Endodermal cell (in vitro differentiated cells): ENCODE measurements at regions not wholly inside any gene's neighbourhood (a gene's known extent, or its start where the extent isn't known, plus 50 kb on each side); places are given as distances from the start of the nearest gene placed in this dataset.

Experiments
- DNase-seq: peaks from one replicate; pipeline ENCODE4 v3.0.0-alpha.2; 2017
- H3K27ac ChIP-seq: 2 replicates; pipeline ENCODE4 v1.5.1; 2013; ENCODE audit warnings: mild to moderate bottlenecking, low read depth, low read length, moderate library complexity
- H3K27me3 ChIP-seq: 2 replicates; pipeline ENCODE4 v1.6.1; 2013; ENCODE audit warnings: mild to moderate bottlenecking, low read length, moderate library complexity; ENCODE audit not compliant: insufficient read depth, control insufficient read depth, poor library complexity, severe bottlenecking
- H3K36me3 ChIP-seq: 2 replicates; pipeline ENCODE4 v1.7.0; 2013; ENCODE audit warnings: mild to moderate bottlenecking, low read length, moderate library complexity; ENCODE audit not compliant: control insufficient read depth, insufficient read depth
- H3K4me1 ChIP-seq: one replicate; pipeline ENCODE4 v1.7.0; 2013; ENCODE audit warnings: low read length; ENCODE audit not compliant: control insufficient read depth, insufficient read depth
- H3K4me3 ChIP-seq: 2 replicates; pipeline ENCODE4 v1.5.1; 2013; ENCODE audit warnings: mild to moderate bottlenecking, low read length, moderate library complexity
- H3K9ac ChIP-seq: 2 replicates; pipeline ENCODE4 v1.6.1; 2013; ENCODE audit warnings: mild to moderate bottlenecking, low read length, moderate library complexity; ENCODE audit not compliant: poor library complexity, severe bottlenecking; ENCODE audit errors: extremely low read depth
- H3K9me3 ChIP-seq: 2 replicates; pipeline ENCODE4 v1.6.1; 2013; ENCODE audit warnings: mild to moderate bottlenecking, low read length, moderate library complexity; ENCODE audit not compliant: control insufficient read depth
- H3K27ac Mint-ChIP-seq: 2 replicates; pipeline ENCODE4 v1.8.0; 2020; ENCODE audit warnings: mixed read lengths
- H3K27me3 Mint-ChIP-seq: 2 replicates; pipeline ENCODE4 v1.8.0; 2021; ENCODE audit warnings: mild to moderate bottlenecking, mixed read lengths; ENCODE audit not compliant: insufficient read depth
- H3K36me3 Mint-ChIP-seq: 2 replicates; pipeline ENCODE4 v1.8.0; 2020; ENCODE audit warnings: low read depth, mixed read lengths
- H3K4me1 Mint-ChIP-seq: 2 replicates; pipeline ENCODE4 v1.8.0; 2020; ENCODE audit warnings: mixed read lengths
- H3K4me3 Mint-ChIP-seq: 2 replicates; pipeline ENCODE4 v1.8.0; 2020; ENCODE audit warnings: mild to moderate bottlenecking, moderate library complexity, mixed read lengths
- H3K9me3 Mint-ChIP-seq: 2 replicates; pipeline ENCODE4 v1.8.0; 2020; ENCODE audit warnings: mild to moderate bottlenecking, mixed read lengths
- WGBS, 2 experiments: methylation state at CpG; one replicate each; pipeline versions ENCODE4 v1.1.5 to v1.1.7; 2013; ENCODE audit warnings: missing lambda C conversion rate in 2 of 2, mixed read lengths in 1 of 2; ENCODE audit not compliant: insufficient coverage in 1 of 2, insufficient read length in 1 of 2; 5-methylcytosine and 5-hydroxymethylcytosine counted together
- TF ChIP-seq, protein P1 (sequence below): fragments of 200-600 bp; sonication (generic); conservative IDR thresholded peaks from 2 replicates; pipeline ENCODE4 v1.5.0; 2021; ENCODE audit warnings: antibody characterized with exemption, mild to moderate bottlenecking

DNA sequence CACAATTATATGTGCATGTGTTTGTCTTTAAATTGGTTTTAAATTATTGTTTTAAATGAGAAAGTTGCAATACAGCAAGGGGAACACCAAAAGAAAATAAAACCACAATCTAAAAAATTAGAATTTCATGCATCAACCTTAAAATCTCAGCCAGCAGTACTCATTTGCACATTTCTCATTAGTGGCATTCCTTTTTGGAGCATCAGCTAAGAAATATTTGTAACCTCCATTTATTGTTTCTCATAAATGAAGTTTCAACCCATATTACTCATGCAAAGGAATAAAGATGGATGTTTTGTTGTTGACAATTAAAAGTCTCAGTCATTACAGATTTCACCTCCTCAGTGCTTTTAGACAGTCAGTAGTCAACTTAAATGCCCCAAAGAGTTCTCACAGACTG, 160.1 kb downstream of the TBX15 start:
- H3K4me3 Mint-ChIP-seq = no peak overlapping the region
- DNase-seq = no peak
- H3K27ac Mint-ChIP-seq = no peak overlapping the region
- H3K4me1 Mint-ChIP-seq = no peaks in the 10 kb centered on the region
- H3K4me1 ChIP-seq = no peaks in the 10 kb centered on the region
- H3K36me3 ChIP-seq = no peaks in the 10 kb centered on the region
- no peak overlapping the region for H3K9ac ChIP-seq
- H3K27me3 ChIP-seq = no peaks in the 10 kb centered on the region
- H3K27me3 Mint-ChIP-seq = no peaks in the 10 kb centered on the region
- H3K27ac ChIP-seq = no peak overlapping the region
- TF ChIP-seq, protein P1, sequence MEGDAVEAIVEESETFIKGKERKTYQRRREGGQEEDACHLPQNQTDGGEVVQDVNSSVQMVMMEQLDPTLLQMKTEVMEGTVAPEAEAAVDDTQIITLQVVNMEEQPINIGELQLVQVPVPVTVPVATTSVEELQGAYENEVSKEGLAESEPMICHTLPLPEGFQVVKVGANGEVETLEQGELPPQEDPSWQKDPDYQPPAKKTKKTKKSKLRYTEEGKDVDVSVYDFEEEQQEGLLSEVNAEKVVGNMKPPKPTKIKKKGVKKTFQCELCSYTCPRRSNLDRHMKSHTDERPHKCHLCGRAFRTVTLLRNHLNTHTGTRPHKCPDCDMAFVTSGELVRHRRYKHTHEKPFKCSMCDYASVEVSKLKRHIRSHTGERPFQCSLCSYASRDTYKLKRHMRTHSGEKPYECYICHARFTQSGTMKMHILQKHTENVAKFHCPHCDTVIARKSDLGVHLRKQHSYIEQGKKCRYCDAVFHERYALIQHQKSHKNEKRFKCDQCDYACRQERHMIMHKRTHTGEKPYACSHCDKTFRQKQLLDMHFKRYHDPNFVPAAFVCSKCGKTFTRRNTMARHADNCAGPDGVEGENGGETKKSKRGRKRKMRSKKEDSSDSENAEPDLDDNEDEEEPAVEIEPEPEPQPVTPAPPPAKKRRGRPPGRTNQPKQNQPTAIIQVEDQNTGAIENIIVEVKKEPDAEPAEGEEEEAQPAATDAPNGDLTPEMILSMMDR = no peak
- no peaks in the 10 kb centered on the region for H3K36me3 Mint-ChIP-seq
- no peak overlapping the region for H3K4me3 ChIP-seq
- peaks cover 10% of the 10 kb centered on the region for H3K9me3 ChIP-seq
- H3K9me3 Mint-ChIP-seq = peaks cover 22% of the 10 kb centered on the region

DNA sequence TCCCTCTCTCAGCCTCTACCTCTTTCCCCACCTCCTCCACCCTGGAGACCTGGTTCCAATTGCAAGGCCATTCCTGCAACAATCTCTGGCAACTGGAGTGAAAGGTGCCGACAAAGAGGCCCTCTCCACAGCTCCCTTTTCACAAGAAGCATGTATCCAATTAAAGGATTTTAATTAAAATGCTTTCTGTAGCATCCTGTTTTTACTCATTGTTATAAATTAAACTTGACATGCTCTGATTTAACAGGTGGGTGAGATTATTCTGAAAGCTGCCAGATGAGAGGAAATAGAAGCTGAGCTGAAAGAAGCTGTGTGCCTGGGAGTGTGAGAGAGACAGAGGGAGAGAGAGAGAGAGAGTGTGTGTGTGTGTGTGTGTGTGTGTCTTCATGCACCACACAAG, 160.5 kb downstream of the TBX15 start:
- Histone ChIP-seq H3K27ac (no peak overlapping the region), H3K27me3 (no peaks in the 10 kb centered on the region), H3K9me3 (peaks cover 10% of the 10 kb centered on the region), H3K4me1 (no peaks in the 10 kb centered on the region), H3K9ac (no peak overlapping the region), H3K4me3 (no peak overlapping the region), H3K36me3 (no peaks in the 10 kb centered on the region)
- H3K4me3 Mint-ChIP-seq = no peak overlapping the region
- no peak overlapping the region for H3K27ac Mint-ChIP-seq
- TF ChIP-seq, protein P1 = no peak
- H3K27me3 Mint-ChIP-seq = no peaks in the 10 kb centered on the region
- H3K36me3 Mint-ChIP-seq = no peaks in the 10 kb centered on the region
- 88% methylated on average over 1 of the region's 1 CpG; no CpG with 5 or more reads in 1 of the 2 experiments for WGBS, 2 experiments
- H3K9me3 Mint-ChIP-seq = peaks cover 21% of the 10 kb centered on the region
- DNase-seq = no peak
- H3K4me1 Mint-ChIP-seq = no peaks in the 10 kb centered on the region

DNA sequence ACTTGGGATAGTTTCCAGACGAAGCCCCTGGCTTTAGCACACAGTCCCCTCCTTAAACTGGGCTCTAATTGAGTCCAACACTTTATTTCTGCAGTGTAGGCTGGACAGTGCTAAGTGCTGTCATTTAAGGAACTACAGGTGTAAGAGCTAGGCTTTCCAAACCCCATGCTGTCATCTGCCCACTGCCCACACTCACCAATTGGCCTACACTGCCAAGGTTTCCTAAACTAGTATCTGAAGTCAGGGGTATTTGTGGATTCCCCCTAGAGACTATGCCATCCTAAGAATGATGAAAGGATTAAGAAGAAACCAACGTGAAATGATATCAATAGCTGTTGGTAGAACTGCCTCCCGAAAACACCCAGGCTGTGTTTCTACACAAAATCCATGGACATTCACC, 160.9 kb downstream of the TBX15 start:
- H3K27me3 ChIP-seq = no peaks in the 10 kb centered on the region
- TF ChIP-seq, protein P1 = no peak
- no peak for DNase-seq
- no peak overlapping the region for H3K27ac ChIP-seq
- H3K36me3 ChIP-seq = no peaks in the 10 kb centered on the region
- H3K9ac ChIP-seq = no peak overlapping the region
- no peaks in the 10 kb centered on the region for H3K4me1 ChIP-seq
- H3K36me3 Mint-ChIP-seq = no peaks in the 10 kb centered on the region
- H3K9me3 Mint-ChIP-seq = peaks cover 17% of the 10 kb centered on the region
- H3K9me3 ChIP-seq = peaks cover 10% of the 10 kb centered on the region
- H3K4me3 Mint-ChIP-seq = no peak overlapping the region
- H3K27ac Mint-ChIP-seq = no peak overlapping the region
- WGBS, 2 experiments = 89 to 100% methylated on average over 1 to 3 of the region's 3 CpGs
- no peaks in the 10 kb centered on the region for H3K4me1 Mint-ChIP-seq
- H3K27me3 Mint-ChIP-seq = no peaks in the 10 kb centered on the region
- no peak overlapping the region for H3K4me3 ChIP-seq
